DMS 273 (cell line): ENCODE measurements at regions not wholly inside any gene's neighbourhood (a gene's known extent, or its start where the extent isn't known, plus 50 kb on each side); places are given as distances from the start of the nearest gene placed in this dataset.
"Not testable (repeated sequence)": the region's sequence is repeated elsewhere in the genome, so short reads cannot be mapped to it uniquely, and the experiment has no call there.

ENCODE experiments used
- DNase-seq: peaks from one replicate; lab custom pipeline; 2025; ENCODE audit not compliant: unreplicated experiment; lab: John Stamatoyannopoulos, UW

DNA sequence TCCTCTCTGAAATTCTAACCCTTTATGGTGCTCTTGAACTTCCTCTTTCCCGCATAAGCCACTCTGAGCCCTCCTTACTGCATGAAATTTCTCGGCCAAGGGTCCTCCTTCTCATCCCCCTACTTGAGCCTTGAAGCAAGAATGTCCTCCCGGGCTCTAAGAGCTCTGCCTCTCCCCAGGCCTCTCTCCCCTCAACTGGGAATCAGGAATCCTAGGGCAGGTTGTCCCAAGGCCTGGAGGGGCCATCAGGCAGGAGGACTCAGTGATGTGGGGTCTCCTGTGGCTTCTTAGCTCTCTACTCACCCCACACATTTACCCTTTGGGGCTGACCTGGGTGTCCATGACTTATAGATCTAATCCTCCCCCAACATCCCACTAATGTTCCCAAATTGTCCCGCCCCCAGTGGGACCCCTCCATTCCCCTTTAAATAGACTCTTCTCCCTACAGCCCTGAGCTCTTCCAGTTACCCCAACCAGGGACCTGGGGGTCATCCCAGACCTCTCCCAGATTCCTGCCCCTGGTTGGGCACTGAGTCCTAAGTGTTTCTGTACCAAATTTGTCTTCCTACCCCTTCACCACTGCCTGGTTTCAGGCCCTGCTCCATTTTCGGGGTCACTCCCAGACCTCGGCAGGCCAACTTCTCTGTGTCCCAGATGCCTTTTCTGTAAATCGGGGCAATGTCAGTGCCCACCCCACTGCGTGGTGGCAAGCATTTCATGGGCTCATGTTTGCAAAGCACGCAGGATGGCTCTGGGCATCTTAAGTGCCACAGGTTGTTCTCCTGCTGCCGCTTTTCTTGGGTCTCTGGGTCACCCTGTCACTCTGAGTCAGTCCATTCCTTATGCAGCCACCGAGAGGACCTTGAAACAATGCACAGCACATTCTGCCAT lies 171.2 kb downstream of the ASB1 start:
- DNase-seq: no peak

DNA sequence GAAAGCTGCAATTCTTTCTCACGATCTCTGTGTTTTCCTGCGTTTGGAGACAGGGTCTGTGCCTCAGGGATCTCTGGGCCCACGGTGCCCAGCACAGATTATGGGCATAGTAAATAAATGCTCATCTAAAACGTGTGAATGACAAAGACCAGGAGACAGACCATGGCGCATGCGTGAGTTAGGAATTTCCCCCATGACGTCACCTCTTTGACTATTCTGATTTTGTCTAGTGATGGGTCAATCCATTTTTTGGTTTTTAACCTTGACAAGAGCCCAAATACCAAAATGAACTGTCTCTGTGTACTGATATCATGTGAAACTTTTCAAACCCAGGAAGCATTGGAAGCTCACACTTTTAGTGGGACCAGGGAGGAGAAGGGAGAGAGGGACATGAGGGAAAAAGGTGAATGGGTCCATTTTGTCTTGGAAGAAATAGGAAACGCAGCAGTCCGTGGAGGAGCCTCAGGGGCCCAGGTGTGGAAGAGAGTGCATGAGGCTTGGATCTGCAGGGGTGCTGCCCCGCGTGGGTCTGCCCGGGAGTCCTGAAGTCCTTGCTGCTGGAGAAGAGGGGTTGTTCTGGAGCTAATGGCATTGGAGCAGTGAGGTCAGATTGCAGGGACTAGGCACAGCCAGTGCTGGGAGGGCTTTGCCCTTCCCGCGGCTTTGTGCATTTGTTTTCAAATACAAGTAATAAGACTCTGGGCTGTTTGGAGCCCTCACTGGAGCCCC lies 172.2 kb downstream of the ASB1 start:
- DNase-seq: no peak

DNA sequence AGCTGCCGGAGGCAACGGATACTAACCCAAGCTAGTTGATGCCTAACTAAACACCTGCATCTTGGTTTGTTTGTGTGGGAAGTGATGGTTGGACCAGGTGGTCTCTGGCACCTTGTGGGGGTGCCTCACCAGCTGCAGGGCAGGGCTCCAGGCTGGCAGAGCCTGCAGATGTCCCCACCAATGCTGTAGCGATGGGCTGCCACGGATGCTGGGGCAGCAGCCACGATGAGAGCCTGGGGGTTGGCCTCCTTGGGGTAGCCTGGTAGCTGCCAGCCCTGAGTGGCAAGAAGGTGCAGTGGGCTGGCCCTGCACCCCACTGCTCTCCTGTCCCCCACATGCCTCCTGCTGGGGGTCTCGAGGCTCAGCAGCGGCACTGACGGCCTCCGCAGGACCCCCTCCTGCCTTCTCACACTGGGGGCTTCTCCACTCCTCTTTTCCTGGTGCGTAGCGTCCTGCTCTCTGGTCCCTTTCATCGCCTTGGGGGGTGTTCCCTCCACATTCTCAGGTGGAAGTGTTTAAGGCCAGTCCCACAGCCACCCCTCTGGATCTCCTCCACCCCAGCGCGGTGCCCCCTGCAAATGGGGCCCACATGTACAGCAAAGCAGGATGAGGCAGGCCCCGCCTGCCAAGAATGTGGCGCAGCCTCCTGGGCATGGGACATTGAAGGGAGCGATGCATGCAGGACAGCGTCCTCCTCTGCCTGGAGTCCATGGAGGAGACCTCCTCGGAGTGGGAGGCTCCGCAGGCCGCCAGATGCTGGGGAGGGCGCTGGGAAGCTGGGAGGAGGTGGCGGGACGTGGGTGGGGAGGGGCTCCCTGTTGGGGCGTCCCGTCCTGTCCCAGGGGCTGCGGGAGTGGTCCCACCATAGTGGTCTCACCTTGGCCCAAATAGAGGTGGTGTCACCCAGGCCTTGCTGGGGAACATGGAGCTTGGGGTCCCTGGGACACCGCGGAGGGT lies 173.1 kb downstream of the ASB1 start:
- DNase-seq: no peak

DNA sequence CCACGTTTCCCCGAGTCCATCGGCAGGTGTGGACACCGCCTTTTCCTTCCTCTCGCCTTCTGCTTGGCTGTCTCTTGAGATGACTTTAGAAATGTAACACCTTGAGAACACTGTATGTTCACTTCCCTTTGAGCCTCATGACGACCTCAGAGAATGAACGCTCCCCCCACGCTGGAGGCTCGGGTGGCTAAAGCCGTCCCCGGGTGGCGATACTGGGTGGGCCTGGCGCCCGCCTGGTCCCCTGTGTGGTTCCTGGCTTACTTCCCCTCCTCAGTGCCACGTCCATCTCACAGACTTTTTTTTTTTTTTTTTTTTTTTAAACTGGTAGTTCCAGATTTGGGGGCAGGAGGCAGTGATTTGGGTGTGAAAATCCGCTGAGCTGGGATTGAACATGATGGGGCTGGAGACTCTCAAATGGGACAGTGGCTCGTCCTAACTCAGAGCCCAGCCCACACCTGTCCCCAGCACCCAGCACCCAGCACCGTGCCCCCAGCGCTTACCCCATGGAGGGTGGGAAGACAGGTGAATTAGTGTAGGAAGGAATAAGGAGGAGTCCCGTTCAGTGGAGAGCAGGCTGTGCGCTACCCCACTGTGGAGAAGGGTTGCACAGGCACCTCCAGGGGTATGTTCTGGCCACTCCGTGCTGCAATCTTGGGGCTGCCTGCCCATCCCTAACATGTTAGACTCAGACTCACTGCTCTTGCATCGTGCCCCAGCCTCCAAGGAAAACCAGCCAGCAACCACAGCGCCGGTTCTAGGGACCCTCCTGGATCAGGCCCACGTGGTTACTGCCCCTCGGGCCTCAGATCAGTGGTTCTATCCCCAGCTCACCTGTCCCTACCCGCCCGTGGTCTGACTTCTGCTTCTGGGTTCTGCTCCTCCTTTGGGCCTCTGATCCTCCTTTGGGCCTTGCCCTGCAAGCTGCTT lies 174.0 kb downstream of the ASB1 start:
- DNase-seq: no peak

DNA sequence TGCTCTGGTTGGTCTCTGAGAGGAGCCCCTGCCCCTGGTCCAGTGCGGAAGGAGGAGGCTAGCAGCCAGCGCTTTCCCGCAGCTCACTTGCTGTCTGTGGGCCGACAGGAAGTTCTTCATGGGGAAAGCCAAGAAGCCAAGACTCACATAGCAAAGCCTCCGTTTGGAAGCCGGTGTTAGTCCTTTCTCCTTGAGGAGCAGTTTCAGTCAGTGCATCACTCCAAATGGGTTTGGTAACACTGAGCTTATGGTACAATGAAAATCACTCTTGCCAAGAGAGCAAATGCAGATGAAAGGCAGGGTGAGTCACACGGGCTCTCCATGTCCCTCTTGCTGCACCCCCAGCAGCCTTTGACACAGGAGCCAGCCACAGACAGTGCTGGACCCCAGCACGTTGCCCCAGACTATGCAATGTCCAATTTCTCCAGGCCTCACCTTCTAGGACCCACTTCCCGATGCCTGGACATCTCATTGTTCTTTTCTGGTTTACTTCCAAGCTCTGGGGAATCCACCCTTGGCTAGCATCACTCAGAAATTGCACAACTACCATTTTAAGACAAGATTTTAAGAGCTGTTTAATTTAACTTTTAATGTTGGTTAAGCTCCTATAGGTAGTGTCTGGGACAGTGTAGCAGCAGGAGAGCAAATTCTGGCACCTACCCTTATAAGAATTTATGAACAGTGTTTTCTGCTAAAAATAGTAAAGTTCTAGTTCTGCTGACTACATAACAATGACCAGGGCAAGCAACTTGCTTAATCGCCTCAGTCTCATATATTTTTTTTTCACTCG lies 174.9 kb downstream of the ASB1 start:
- DNase-seq: no peak

DNA sequence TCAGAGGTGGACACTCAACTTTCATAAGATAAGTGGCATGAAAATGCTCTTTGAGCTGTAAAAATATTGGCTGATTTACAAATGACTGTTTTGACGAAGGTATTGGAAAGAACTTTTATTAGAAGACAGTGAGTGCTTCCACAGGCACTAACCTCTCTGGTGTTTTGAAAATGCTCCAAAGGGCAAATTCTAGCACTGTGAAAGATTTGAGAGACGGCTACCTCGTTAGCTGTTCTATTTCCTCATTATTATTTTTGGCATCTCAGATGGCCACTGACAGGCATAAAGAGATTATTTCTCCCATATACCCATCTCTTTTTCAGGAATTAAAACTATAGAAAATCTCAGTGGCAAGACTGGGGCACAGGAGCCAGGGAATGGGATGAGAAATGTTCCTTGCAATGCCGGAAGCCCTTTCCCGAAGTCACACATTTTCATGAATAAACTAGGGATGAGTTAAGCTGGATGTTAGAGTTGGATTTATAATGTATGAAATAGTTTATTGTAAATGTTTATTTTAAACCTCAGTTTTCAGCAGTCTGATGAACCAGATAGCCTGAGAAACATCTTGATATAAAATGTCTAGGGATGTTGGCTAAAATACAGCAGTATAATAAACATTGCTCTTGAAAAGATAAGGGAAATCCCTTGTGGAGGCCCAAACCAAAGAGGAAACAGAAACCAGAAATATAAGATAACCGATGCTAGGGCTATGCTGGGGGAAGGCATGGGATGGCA lies 175.7 kb downstream of the ASB1 start:
- DNase-seq: no peak

DNA sequence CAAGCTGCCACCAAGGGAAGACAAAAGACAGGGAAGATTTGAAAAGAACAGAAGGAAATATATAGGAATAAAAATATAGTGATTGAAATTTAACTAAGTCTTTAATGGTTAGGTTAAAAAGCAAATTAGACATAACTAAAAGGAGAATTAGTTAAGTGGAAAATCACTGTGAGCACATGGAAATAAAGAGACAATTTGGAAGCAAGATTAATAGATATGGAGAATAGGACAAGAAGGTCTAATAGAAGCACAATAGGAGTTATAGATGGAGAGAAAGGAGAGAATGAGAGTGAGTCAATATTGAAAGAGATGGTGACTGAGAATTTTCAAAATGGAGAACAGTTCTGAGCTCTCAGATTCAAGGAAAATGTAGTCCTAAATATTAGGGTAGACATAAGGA lies 176.9 kb downstream of the ASB1 start:
- DNase-seq: no peak

DNA sequence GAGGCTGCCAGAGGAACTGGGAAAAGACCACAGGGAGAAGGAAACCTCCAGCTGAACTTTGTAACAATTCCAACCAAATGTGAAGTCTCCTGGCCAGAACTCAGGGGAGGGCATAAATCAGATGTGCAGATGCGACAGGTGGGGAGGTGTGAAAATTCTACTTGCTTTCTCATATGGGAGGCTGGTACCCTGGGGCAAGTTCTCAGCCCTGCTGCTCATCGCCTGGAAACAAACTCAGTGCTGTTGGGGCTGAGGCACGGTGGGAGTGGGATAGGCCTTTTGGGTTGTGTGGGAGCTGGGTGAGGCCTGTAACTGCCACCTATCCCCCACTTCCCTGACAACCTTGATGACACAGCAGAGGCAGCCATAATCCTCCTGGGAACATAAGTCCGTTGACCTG lies 179.6 kb downstream of the ASB1 start:
- no peak for DNase-seq

DNA sequence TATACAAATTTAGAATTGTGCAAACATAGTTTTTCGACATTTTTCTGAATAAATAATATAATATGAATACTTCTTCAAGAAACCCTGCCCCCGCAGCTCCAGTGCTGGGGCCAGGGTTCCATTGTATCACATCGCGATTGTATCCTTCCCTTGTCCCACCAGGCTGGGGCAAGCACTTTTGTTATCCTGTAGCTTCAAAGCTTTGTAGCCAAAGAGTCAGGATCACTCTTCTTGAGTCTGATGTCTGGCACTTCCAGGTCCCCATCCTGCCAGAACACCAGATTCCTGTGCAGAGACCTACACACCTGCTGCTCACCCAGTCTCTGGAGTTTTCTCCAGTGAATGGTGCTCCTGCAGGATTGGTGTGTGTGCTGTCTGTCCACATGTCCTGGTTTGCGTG lies 186.9 kb downstream of the ASB1 start:
- no peak for DNase-seq

DNA sequence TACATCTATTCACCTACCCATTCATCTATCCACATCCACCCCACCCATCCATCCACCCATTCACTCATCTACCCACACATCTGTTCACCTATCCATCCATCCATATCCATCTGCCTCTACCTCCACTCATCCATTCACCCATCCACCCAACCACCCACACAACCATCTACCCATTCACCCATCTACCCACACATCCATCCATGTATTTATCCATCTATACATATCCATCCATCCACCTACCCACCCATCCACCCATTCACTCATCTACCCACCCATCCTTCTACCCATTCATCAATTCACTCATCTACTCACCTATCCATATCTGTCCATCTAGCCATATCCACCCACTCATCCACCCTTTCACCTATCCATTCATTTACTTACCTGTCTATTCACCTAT lies 187.6 kb downstream of the ASB1 start:
- DNase-seq: no peak

DNA sequence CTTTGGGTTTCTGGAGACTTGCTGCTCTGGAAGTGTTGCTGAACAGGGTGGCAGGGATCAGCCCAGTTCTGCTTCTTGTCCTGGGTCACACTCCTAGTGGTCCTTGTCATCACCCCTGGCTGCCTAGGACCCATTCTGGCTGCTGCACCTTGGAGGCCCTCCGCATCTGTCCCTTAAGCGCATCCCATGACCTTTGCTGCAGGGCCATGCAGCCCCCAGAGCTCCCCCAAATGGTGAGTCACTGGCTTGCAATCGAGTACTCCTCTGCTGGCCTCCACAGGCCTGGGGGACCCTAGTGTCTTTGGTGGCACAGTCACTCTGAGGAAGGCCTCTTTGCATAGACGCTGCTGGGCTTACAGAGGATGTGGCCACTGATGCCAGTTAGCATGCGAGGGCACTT lies 188.5 kb downstream of the ASB1 start:
- no peak for DNase-seq

DNA sequence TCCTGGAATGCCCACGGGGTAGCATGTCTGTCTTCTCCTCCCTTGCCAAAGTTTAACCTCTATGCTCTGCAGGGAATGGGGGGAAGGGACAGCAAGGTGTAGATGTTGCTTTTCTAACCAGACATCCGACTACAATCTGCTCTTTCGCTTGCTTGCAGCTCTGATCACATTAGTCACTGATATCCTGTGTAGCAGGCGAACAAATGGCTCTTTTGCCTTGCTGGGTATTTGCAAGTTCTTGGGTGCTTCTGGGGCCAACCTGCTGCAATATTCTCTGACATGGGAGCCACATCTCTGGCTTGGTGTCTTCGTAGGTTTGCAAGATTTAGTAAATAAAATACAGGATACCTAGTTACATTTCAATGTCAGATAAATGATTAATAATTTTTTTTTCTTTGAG lies 190.0 kb downstream of the ASB1 start:
- no peak for DNase-seq

DNA sequence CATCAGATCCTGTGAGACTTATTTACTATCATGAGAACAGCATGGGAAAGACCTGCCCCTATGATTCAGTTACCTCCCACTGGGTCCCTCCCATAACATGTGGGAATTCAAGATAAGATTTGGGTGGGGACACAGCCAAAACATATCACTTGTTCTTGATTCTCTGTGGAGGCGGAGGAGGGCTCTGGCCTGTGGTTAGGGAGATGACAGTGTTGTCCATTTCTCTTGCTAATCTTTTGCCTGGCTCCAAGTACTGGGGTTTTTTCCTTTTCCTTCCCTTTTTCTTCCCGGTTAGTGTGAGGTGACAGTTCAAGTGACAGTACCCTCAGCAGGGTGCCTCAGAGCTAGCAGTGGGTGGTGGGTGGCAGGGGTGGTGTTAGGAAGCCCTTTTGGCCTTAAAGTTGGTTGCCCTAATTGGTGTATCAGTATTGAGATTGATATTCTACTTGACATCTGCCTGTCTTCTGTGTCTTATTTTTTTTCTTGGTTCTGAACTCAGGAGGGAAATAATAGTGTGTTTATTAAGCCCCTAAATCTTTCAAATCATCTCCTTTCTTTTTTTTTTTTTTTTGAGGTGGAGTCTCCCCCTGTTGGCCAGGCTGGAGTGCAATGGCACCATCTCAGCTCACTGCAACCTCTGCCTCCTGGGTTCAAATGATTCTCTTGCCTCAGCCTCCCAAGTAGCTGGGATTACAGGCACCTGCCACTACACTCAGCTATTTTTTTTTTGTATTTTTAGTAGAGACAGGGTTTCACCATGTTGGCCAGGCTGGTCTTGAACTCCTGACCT lies 192.0 kb downstream of the ASB1 start:
- not testable (repeated sequence) for DNase-seq

DNA sequence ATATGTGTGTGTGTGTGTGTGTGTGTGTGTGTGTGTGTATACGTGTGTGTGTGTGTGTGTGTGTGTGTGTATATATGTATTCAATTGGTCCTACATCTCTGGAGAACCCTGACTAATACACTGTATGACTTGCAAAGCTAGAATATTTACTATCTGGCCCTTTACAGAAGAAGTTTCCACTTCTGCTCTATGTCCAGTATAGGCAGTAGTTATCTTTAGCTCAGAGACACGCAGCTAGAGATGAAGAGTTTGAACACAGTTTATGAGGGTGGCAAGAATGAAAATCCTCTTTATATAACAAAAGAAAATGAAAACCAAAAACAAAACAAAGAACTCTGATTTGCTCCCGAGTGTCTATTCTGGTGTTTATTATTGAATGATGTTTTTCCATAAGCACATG lies 201.2 kb downstream of the ASB1 start:
- no peak for DNase-seq

DNA sequence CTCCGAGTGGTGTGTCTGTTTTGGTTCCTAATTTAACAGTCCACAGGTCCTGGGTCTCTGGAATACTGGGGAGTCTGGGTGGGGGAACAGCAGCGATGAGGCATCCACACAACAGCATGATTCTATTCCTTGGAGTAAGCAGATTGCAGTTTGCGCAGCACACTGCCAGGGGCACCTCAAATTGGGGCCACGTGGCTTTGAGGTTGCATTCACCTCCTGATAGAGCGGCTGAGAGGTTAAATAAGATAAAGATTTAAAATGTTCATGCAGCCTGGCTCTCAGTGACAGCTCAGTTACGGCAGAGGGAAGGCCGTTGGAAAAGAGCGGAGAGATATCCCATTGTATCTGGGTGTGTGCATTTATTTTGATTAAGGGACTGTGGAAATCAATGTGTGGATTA lies 202.3 kb downstream of the ASB1 start:
- DNase-seq: no peak

DNA sequence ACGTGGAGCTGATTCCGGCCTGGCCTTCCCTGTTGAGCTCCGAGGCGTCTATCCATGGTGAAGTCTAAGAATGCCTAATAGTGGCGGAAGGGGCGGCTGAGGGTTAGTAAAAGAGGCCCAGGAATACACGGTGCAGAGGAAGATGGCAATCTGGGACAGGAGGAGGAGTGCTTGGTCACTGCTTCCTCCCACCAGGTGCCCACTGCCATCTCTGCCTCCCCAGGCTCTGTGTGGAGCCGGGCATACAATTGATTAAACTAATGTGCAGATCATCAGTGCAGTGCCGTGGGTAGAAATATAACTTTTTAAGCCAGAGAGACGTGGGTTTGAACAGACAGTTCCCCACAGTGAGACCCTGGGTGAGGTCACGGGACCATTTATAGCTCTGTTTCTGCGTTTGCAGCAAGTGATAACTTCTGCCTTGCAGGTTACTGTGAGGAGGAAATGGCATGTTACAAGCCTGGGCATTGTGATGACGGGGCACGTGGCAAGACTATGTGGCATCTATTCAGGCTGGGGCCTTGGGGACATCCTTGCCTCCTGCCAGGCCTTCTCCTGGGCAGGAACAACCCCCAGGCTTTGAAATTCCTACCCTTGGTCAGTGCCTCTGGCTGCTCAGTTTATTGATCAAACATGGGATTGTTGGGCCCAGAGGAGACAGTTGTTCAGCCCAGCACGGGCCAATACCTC lies 204.9 kb downstream of the ASB1 start:
- no peak for DNase-seq
